HL-60 (cell line): ENCODE measurements at regions not wholly inside any gene's neighbourhood (a gene's known extent, or its start where the extent isn't known, plus 50 kb on each side); places are given as distances from the start of the nearest gene placed in this dataset.

Experiments used
- DNase-seq, 2 experiments: peaks; one replicate each; pipeline ENCODE4 v3.0.0-alpha.2; 2010 to 2020; ENCODE audit warnings: low read depth in 1 of 2, low spot score in 1 of 2
- H3K27ac ChIP-seq: fragments of 250-450 bp; sonication (Bioruptor Pico); replicated peaks from 2 replicates; pipeline ENCODE4 v1.5.1; 2020; ENCODE audit warnings: mild to moderate bottlenecking, moderate library complexity
- H3K27me3 ChIP-seq: fragments of 250-450 bp; sonication (Bioruptor Pico); 2 replicates; pipeline ENCODE4 v1.5.1; 2021; ENCODE audit warnings: mild to moderate bottlenecking, moderate library complexity; ENCODE audit not compliant: insufficient read depth, poor library complexity, severe bottlenecking
- H3K4me3 ChIP-seq: replicated peaks from 2 replicates; pipeline ENCODE4 v1.5.1; 2011; ENCODE audit warnings: mild to moderate bottlenecking, control low read depth, low read length; ENCODE audit not compliant: insufficient read depth
- GABPA ChIP-seq: IDR thresholded peaks from 2 replicates; pipeline ENCODE4 v1.6.1; 2012; ENCODE audit warnings: low read depth
- POLR2AphosphoS5 ChIP-seq: IDR thresholded peaks from 2 replicates; pipeline ENCODE4 v1.6.1; 2012; ENCODE audit warnings: low read depth
- SPI1 ChIP-seq: IDR thresholded peaks from 2 replicates; pipeline ENCODE4 v1.6.1; 2012; ENCODE audit warnings: low read depth, mild to moderate bottlenecking, borderline replicate concordance
- TF ChIP-seq, protein P1 (sequence below): IDR thresholded peaks from 2 replicates; pipeline ENCODE4 v1.6.1; 2012; ENCODE audit warnings: low read depth; ENCODE audit not compliant: insufficient replicate concordance
- TF ChIP-seq, protein P2 (sequence below): IDR thresholded peaks from one replicate; pipeline ENCODE4 v1.5.1; 2011; ENCODE audit warnings: low read length, control low read depth, inconsistent platforms; ENCODE audit not compliant: insufficient read depth

DNA sequence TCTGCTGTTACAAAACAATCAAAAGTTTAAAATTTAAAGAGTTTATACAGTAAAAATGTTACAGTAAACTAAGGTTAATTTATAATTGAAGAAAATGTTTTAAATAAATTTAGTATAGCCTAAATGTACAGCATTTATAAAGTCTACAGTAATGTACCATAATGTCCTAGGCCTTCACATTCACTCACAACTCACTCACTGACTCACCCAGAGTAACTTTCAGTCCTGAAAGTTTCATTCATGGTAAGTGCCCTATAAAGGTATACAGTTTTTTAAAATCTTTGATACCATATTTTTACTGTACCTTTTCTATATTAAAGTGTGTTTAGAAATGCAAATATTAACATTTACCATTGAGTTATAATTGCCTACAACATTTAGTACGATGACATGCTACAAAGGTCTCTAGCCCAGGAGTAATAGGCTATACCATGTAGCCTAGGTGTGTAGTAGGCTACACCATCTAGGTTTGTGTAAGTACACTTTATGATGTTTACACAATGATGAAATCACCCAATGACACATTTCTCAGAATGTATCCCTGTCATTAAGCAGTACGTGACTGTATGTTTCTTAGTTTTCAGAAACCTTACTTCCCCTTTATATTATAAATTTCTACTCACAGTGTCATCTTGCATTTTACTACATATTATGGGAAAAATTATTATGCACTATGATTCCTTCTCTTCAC is 320.8 kb downstream of the ADAM29 start:
- no peak overlapping the region for H3K4me3 ChIP-seq
- no peak overlapping the region for H3K27ac ChIP-seq
- DNase-seq = no peak
- TF ChIP-seq SPI1 (no peak), GABPA (no peak), POLR2AphosphoS5 (no peak)
- TF ChIP-seq, protein P1, sequence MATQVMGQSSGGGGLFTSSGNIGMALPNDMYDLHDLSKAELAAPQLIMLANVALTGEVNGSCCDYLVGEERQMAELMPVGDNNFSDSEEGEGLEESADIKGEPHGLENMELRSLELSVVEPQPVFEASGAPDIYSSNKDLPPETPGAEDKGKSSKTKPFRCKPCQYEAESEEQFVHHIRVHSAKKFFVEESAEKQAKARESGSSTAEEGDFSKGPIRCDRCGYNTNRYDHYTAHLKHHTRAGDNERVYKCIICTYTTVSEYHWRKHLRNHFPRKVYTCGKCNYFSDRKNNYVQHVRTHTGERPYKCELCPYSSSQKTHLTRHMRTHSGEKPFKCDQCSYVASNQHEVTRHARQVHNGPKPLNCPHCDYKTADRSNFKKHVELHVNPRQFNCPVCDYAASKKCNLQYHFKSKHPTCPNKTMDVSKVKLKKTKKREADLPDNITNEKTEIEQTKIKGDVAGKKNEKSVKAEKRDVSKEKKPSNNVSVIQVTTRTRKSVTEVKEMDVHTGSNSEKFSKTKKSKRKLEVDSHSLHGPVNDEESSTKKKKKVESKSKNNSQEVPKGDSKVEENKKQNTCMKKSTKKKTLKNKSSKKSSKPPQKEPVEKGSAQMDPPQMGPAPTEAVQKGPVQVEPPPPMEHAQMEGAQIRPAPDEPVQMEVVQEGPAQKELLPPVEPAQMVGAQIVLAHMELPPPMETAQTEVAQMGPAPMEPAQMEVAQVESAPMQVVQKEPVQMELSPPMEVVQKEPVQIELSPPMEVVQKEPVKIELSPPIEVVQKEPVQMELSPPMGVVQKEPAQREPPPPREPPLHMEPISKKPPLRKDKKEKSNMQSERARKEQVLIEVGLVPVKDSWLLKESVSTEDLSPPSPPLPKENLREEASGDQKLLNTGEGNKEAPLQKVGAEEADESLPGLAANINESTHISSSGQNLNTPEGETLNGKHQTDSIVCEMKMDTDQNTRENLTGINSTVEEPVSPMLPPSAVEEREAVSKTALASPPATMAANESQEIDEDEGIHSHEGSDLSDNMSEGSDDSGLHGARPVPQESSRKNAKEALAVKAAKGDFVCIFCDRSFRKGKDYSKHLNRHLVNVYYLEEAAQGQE = no peak
- TF ChIP-seq, protein P2, sequence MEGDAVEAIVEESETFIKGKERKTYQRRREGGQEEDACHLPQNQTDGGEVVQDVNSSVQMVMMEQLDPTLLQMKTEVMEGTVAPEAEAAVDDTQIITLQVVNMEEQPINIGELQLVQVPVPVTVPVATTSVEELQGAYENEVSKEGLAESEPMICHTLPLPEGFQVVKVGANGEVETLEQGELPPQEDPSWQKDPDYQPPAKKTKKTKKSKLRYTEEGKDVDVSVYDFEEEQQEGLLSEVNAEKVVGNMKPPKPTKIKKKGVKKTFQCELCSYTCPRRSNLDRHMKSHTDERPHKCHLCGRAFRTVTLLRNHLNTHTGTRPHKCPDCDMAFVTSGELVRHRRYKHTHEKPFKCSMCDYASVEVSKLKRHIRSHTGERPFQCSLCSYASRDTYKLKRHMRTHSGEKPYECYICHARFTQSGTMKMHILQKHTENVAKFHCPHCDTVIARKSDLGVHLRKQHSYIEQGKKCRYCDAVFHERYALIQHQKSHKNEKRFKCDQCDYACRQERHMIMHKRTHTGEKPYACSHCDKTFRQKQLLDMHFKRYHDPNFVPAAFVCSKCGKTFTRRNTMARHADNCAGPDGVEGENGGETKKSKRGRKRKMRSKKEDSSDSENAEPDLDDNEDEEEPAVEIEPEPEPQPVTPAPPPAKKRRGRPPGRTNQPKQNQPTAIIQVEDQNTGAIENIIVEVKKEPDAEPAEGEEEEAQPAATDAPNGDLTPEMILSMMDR = no peak
- H3K27me3 ChIP-seq = no peaks in the 10 kb centered on the region

DNA sequence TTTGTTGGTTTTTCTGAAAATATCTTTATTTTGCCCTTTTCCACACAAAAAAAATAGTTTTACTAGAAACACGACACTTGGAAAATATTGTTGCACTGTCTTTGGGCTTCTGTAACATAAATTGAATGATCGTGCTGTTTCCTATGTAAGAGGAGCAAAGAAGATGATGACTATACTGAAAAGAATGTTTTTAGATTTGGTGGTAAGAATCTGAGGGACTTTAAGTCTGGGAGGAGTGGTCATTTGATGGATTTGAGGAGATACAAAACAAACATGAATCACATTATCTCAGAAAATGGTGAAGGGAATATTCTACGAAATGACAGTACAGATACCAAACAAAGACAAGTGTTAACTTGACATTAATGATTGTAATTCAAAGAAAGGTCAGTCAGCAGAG is 328.8 kb downstream of the ADAM29 start:
- H3K27me3 ChIP-seq = no peaks in the 10 kb centered on the region
- TF ChIP-seq SPI1 (no peak), GABPA (no peak), POLR2AphosphoS5 (no peak)
- TF ChIP-seq, protein P1 = no peak
- TF ChIP-seq, protein P2 = no peak
- no peak for DNase-seq
- no peak overlapping the region for H3K27ac ChIP-seq
- no peak overlapping the region for H3K4me3 ChIP-seq

DNA sequence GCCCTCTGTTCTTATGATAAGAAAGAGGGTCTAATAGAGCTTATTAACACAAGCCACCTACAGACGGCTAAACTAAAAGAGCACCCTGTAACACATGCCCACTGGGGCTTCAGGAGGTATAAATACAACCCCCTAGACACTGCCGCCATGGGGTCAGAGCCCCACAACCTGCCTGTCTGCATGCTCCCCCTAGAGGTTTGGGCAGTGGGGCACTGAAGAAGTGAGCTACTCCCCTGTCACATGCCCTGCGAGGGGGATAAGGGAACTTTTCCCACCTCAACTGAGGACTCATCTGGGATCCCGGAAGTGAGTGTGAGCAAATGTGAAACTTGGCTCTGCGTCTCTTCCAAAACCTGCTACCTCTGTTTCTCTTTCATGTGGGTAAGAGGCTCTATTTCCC is 334.5 kb downstream of the ADAM29 start:
- TF ChIP-seq, protein P2 = no peak
- TF ChIP-seq GABPA = no peak
- TF ChIP-seq, protein P1 = no peak
- TF ChIP-seq POLR2AphosphoS5 = no peak
- no peak for TF ChIP-seq SPI1
- no peak for DNase-seq
- Histone ChIP-seq H3K27ac (no peak overlapping the region), H3K27me3 (no peaks in the 10 kb centered on the region), H3K4me3 (no peak overlapping the region)
